ENCODE measurements at regions not wholly inside any gene's neighbourhood (a gene's known extent, or its start where the extent isn't known, plus 50 kb on each side); places are given as distances from the start of the nearest gene placed in this dataset.

GRCh38 chr5:126138281-126138931 lies 284.8 kb upstream of the GRAMD2B start:
- Histone ChIP-seq H3K36me3 (ENCODE audit: control insufficient read depth in 2 of 2, extremely low read depth in 1 of 2, insufficient read depth in 2 of 2, low read length in 2 of 2) (no peaks in the 10 kb centered on the region), H3K27ac (ENCODE audit: insufficient read depth, low read depth, low read length) (no peak overlapping the region), H2AFZ (ENCODE audit: low read depth, low read length) (no peak overlapping the region), H3K79me2 (ENCODE audit: control insufficient read depth, insufficient read depth, low read length) (no peaks in the 10 kb centered on the region), H3K27me3 (ENCODE audit: control insufficient read depth in 2 of 2, insufficient read depth in 2 of 2, low read length in 2 of 2) (no peaks in the 10 kb centered on the region), H3K4me1 (ENCODE audit: control insufficient read depth, extremely low read depth, insufficient read depth, low read length) (no peaks in the 10 kb centered on the region), H3K4me2 (ENCODE audit: insufficient read depth, low read length) (no peak overlapping the region), H3K4me3 (replicated peaks in 1 of 3; ENCODE audit: insufficient read depth in 1 of 3, low read depth in 1 of 3, low read length in 3 of 3) (no peak overlapping the region), H3K9me3 (replicated peaks; ENCODE audit: control insufficient read depth, insufficient read depth, low read length) (no peaks in the 10 kb centered on the region), H3K9me1 (replicated peaks; ENCODE audit: control insufficient read depth, extremely low read depth, insufficient read depth, low read length) (no peaks in the 10 kb centered on the region), H4K20me1 (replicated peaks; ENCODE audit: control insufficient read depth, extremely low read depth, insufficient read depth, low read length) (no peaks in the 10 kb centered on the region), H3K9ac (replicated peaks; ENCODE audit: extremely low read depth, insufficient read depth, low read length) (no peak overlapping the region)
- dilution Hi-C loops (cut with MboI; ENCODE audit: extremely low pct_ligation_motif_present, low sequenced_read_pairs): no loop called here
- POLR2A ChIA-PET: no interaction called here
- intact Hi-C loops (cut with micrococcal nuclease): no loop called here
- no peak for FAIRE-seq
- TF ChIP-seq EZH2 (IDR thresholded peaks at IDR 0.05; ENCODE audit: borderline replicate concordance, low read depth, low read length, severe bottlenecking) (no peak), POLR2A (IDR thresholded peaks at IDR 0.05; ENCODE audit: low read depth, low read length) (no peak), FOS (IDR thresholded peaks at IDR 0.05; ENCODE audit: borderline replicate concordance, insufficient read depth, low read length) (no peak), MYC (IDR thresholded peaks at IDR 0.05; ENCODE audit: low read depth, low read length) (no peak), JUN (IDR thresholded peaks at IDR 0.05; ENCODE audit: borderline replicate concordance, insufficient read depth, insufficient read length, low read depth) (no peak), CTCF (IDR thresholded peaks at IDR 0.05; ENCODE audit: extremely low read depth in 1 of 2, insufficient read depth in 1 of 2, low read depth in 1 of 2, low read length in 2 of 2) (no peak), POLR2AphosphoS5 (IDR thresholded peaks at IDR 0.05; ENCODE audit: insufficient read depth, low read depth, low read length) (no peak), GATA2 (IDR thresholded peaks at IDR 0.05; ENCODE audit: insufficient read depth, insufficient read length, low read depth, low read length) (no peak), MAX (IDR thresholded peaks at IDR 0.05; ENCODE audit: insufficient read depth, insufficient read length) (no peak)
- BruUV-seq (replicated peaks): no TSS peak
- DNase-seq (ENCODE audit: low read depth, low spot score): no peak
- CTCF ChIA-PET: no interaction called here

Measured in endothelial cell of umbilical vein (primary cell).